ENCODE measurements at regions not wholly inside any gene's neighbourhood (a gene's known extent, or its start where the extent isn't known, plus 50 kb on each side); places are given as distances from the start of the nearest gene placed in this dataset.

GRCh38 chr16:56120447-56121155 is 70.7 kb upstream of the GNAO1 start:
- no peak for TF ChIP-seq CTCF (IDR thresholded peaks at IDR 0.05; ENCODE audit: control insufficient read depth, extremely low read depth, insufficient read depth)
- no peak for DNase-seq (ENCODE audit: low read depth)
- H3K4me3 ChIP-seq (ENCODE audit: low read depth, low read length) = no peak overlapping the region

- no peak for TF ChIP-seq CTCF (IDR thresholded peaks at IDR 0.05; ENCODE audit: control insufficient read depth, extremely low read depth, insufficient read depth)
- no peak overlapping the region for H3K4me3 ChIP-seq (ENCODE audit: low read depth, low read length)
- DNase-seq (ENCODE audit: low read depth) = no peak
Observed at GRCh38 chr16:56119133-56119532, 72.2 kb upstream of the GNAO1 start.

GRCh38 chr16:56116577-56116964 is 74.7 kb upstream of the GNAO1 start:
- DNase-seq (ENCODE audit: low read depth) = no peak
- TF ChIP-seq CTCF (IDR thresholded peaks at IDR 0.05; ENCODE audit: control insufficient read depth, extremely low read depth, insufficient read depth) = no peak
- no peak overlapping the region for H3K4me3 ChIP-seq (ENCODE audit: low read depth, low read length)

- no peak overlapping the region for H3K4me3 ChIP-seq (ENCODE audit: low read depth, low read length)
- TF ChIP-seq CTCF (IDR thresholded peaks at IDR 0.05; ENCODE audit: control insufficient read depth, extremely low read depth, insufficient read depth) = no peak
- no peak for DNase-seq (ENCODE audit: low read depth)
Observed at GRCh38 chr16:56115817-56116576, 75.3 kb upstream of the GNAO1 start.

GRCh38 chr16:56113223-56113622 is 78.1 kb upstream of the GNAO1 start:
- DNase-seq (ENCODE audit: low read depth) = no peak
- no peak overlapping the region for H3K4me3 ChIP-seq (ENCODE audit: low read depth, low read length)
- TF ChIP-seq CTCF (IDR thresholded peaks at IDR 0.05; ENCODE audit: control insufficient read depth, extremely low read depth, insufficient read depth) = no peak

GRCh38 chr16:56111100-56111499 is 80.2 kb upstream of the GNAO1 start:
- DNase-seq (ENCODE audit: low read depth) = no peak
- no peak for TF ChIP-seq CTCF (IDR thresholded peaks at IDR 0.05; ENCODE audit: control insufficient read depth, extremely low read depth, insufficient read depth)
- H3K4me3 ChIP-seq (ENCODE audit: low read depth, low read length) = no peak overlapping the region

Data from LNCaP clone FGC (cell line).